ENCODE measurements at regions not wholly inside any gene's neighbourhood (a gene's known extent, or its start where the extent isn't known, plus 50 kb on each side); places are given as distances from the start of the nearest gene placed in this dataset.

DNA sequence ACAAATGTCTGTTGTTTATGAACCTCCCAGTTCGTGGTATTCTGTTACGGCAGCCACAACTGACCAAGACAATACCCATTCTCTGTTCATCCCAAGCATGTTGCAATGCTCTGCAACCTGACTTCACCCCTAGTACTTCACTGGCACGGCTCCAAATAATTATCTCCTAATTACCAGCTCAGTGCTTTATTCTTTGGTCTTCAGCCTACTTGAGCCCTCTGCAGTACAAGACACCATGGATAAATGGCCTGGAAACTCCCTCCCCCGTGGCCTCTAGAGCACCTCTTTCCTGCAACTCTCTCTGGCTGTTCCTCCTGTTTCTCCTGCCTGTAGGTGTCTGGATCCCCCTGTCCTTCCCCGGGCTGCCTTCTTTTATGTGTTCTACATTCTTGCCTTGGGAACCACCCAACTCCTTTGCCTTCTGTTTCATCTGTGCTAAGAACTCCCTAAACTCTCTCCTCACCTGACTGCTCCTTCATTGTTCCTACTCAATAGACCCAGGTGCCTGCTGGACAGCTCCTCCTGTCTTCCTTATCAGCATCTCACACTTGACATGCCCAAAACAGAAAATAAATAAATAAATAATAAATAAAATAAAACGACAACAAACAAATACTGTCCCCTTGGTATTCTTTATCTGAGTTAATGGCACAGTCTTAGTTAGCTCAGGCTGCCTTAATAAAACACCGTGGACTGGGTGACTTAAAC, 200.4 kb upstream of the IPO5 start:
- Histone ChIP-seq H3K14ac (replicated peaks; ENCODE audit: low read depth, low read length) (no peak overlapping the region), H4K5ac (ENCODE audit: low read depth, low read length) (no peak overlapping the region), H2BK15ac (ENCODE audit: low read depth, low read length) (no peak overlapping the region), H3K4me2 (ENCODE audit: low read depth, low read length) (no peak overlapping the region), H3K27me3 (ENCODE audit: control insufficient read depth, insufficient read depth, low read length) (peaks cover 3% of the 10 kb centered on the region; the same call in 1 of the 2 replicates), H3K4me1 (ENCODE audit: control insufficient read depth, insufficient read depth, low read length) (no peaks in the 10 kb centered on the region), H4K20me1 (ENCODE audit: insufficient read depth, low read length) (no peaks in the 10 kb centered on the region), H3K23ac (ENCODE audit: low read depth, low read length) (no peak overlapping the region), H3K27ac (ENCODE audit: insufficient read depth, low read length) (no peak overlapping the region), H3K4me3 (ENCODE audit: insufficient read depth, low read depth, low read length) (no peak overlapping the region), H3K56ac (ENCODE audit: extremely low read depth, insufficient read depth, low read length) (no peak overlapping the region), H3K79me1 (ENCODE audit: low read depth in 1 of 2, low read length in 2 of 2) (no peaks in the 10 kb centered on the region), H2BK5ac (ENCODE audit: low read depth, low read length, poor library complexity, severe bottlenecking) (no peak overlapping the region), H3K18ac (ENCODE audit: low read depth, low read length) (no peak overlapping the region), H2AK9ac (replicated peaks; ENCODE audit: low read depth, low read length, poor library complexity) (no peak overlapping the region), H3K36me3 (ENCODE audit: control insufficient read depth, insufficient read depth, low read length) (no peaks in the 10 kb centered on the region), H4K91ac (ENCODE audit: insufficient read depth, low read depth, low read length) (no peak overlapping the region), H2AFZ (replicated peaks; ENCODE audit: low read length, poor library complexity) (no peak overlapping the region), H2BK20ac (ENCODE audit: low read depth, low read length) (no peak overlapping the region), H3K9me3 (ENCODE audit: control insufficient read depth, insufficient read depth, low read length) (no peaks in the 10 kb centered on the region), H3K9ac (ENCODE audit: low read depth, low read length) (no peak overlapping the region), H3K4ac (ENCODE audit: low read depth, low read length) (no peak overlapping the region), H2BK120ac (ENCODE audit: low read depth, low read length) (no peak overlapping the region), H3K9me1 (ENCODE audit: insufficient read depth, low read length) (no peaks in the 10 kb centered on the region), H2AK5ac (ENCODE audit: low read depth, low read length) (no peak overlapping the region), H4K8ac (ENCODE audit: low read depth in 2 of 2, low read length in 2 of 2) (no peak overlapping the region)
- ChIA-PET CTCF (interaction anchor here (0.6 kb wide), 1 partner anchor 561 kb away, joined by 3 read pairs; no protein-coding TSS in a partner anchor), POLR2A (ENCODE audit: unreplicated experiment) (no interaction called here)
- in situ Hi-C loops (cut with MboI; ENCODE audit: low sequenced_read_pairs) = no loop called here
- DNase-seq (no peak), ATAC-seq (ENCODE audit: low read depth) (no peak)
- no TSS peak for BruUV-seq (replicated peaks)
- no peak for TF ChIP-seq CEBPB (IDR thresholded peaks at IDR 0.05; ENCODE audit: low read depth, low read length)
- no peak for TF ChIP-seq CHD1 (IDR thresholded peaks at IDR 0.05; ENCODE audit: low read depth, low read length)
- no peak for TF ChIP-seq MXI1 (IDR thresholded peaks at IDR 0.05; ENCODE audit: borderline replicate concordance, low read depth, low read length)
- TF ChIP-seq RFX5 (IDR thresholded peaks at IDR 0.05; ENCODE audit: low read depth, low read length) = no peak
- TF ChIP-seq POLR2A (IDR thresholded peaks at IDR 0.05; ENCODE audit: low read depth, low read length) = no peak
- no peak for TF ChIP-seq FOS (IDR thresholded peaks at IDR 0.05; ENCODE audit: low read depth, low read length)
- no peak for TF ChIP-seq RAD21 (IDR thresholded peaks at IDR 0.05; ENCODE audit: low read length)
- no peak for TF ChIP-seq RCOR1 (IDR thresholded peaks at IDR 0.05; ENCODE audit: insufficient replicate concordance, low read length)
- dilution Hi-C loops (cut with HindIII; ENCODE audit: low sequenced_read_pairs, unreplicated experiment) = no loop called here
- intact Hi-C loops (cut with micrococcal nuclease) = no loop called here
- WGBS, 2 experiments (ENCODE audit: extremely low coverage in 2 of 2, insufficient read length in 1 of 2) = 38% methylated on average over 3 of the region's 7 CpGs; no CpG with 5 or more reads in 1 of the 2 experiments
